ENCODE measurements at regions not wholly inside any gene's neighbourhood (a gene's known extent, or its start where the extent isn't known, plus 50 kb on each side); places are given as distances from the start of the nearest gene placed in this dataset.

DNA sequence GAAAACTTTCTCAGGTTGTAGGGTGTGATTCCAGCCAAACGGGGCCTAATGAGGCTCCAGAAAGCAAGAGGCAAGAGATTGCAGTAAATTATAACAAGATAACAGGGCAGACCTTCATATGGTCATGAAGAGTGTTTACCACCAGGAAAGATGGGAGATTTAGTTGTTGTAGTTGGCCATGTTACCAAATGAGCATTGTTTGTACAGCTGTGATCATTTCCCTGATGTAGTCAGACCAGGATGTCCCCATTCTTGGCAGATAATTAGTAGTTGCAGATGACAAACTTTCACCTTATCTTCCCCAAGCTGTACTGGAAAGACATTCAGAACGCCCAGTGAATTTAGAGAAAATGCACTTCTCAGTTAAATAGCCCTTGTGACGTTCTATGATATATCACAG is 630.8 kb downstream of the ANKRD7 start:
- TF ChIP-seq POLR2A (IDR thresholded peaks at IDR 0.05) (no peak), POLR2AphosphoS5 (IDR thresholded peaks at IDR 0.05; ENCODE audit: insufficient read depth in 1 of 2, low read depth in 1 of 2) (no peak)
- TF ChIP-seq, protein P1, sequence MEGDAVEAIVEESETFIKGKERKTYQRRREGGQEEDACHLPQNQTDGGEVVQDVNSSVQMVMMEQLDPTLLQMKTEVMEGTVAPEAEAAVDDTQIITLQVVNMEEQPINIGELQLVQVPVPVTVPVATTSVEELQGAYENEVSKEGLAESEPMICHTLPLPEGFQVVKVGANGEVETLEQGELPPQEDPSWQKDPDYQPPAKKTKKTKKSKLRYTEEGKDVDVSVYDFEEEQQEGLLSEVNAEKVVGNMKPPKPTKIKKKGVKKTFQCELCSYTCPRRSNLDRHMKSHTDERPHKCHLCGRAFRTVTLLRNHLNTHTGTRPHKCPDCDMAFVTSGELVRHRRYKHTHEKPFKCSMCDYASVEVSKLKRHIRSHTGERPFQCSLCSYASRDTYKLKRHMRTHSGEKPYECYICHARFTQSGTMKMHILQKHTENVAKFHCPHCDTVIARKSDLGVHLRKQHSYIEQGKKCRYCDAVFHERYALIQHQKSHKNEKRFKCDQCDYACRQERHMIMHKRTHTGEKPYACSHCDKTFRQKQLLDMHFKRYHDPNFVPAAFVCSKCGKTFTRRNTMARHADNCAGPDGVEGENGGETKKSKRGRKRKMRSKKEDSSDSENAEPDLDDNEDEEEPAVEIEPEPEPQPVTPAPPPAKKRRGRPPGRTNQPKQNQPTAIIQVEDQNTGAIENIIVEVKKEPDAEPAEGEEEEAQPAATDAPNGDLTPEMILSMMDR (IDR thresholded peaks at IDR 0.05) = no peak

Measured in vagina (tissue), 2 donors.